Esophagus muscularis mucosa (tissue), 4 donors: ENCODE measurements at regions not wholly inside any gene's neighbourhood (a gene's known extent, or its start where the extent isn't known, plus 50 kb on each side); places are given as distances from the start of the nearest gene placed in this dataset.

Experiments
- CTCF ChIP-seq, 3 experiments: fragments of 200-600 bp in 2 of 3; fragments of 450-650 bp in 1 of 3; sonication (generic) in 2 of 3; IDR thresholded peaks; one replicate each; pipeline ENCODE4 v1.5.1; 2017 to 2019; ENCODE audit warnings: antibody characterized with exemption in 3 of 3, mild to moderate bottlenecking in 2 of 3, moderate library complexity in 1 of 3
- EP300 ChIP-seq: sonication (generic); formaldehyde crosslinking; IDR thresholded peaks from one replicate; pipeline ENCODE4 v1.6.1; 2017; ENCODE audit warnings: antibody characterized with exemption
- POLR2AphosphoS5 ChIP-seq, 2 donors: sonication (generic); formaldehyde crosslinking; IDR thresholded peaks; one replicate each; pipeline ENCODE4 v1.6.1; 2017; ENCODE audit warnings: antibody characterized with exemption in 2 of 2

- TF ChIP-seq POLR2AphosphoS5 (IDR thresholded peaks at IDR 0.05) (no peak), CTCF (IDR thresholded peaks at IDR 0.05) (no peak), EP300 (no peak)
Observed at GRCh38 chr17:54348234-54348633, 525.5 kb downstream of the KIF2B start.
